Stimulated activated CD8-positive, alpha-beta memory T cell treated with anti-CD3 and anti-CD28 coated beads, Interleukin-2, amount 100 ng/mL, for 48 hours (primary cell): ENCODE measurements at regions not wholly inside any gene's neighbourhood (a gene's known extent, or its start where the extent isn't known, plus 50 kb on each side); places are given as distances from the start of the nearest gene placed in this dataset.

Experiments
- DNase-seq, 2 donors: peaks; one replicate each; pipeline ENCODE4 v3.0.0-alpha.2; 2020; ENCODE audit warnings: low read depth in 2 of 2

DNA sequence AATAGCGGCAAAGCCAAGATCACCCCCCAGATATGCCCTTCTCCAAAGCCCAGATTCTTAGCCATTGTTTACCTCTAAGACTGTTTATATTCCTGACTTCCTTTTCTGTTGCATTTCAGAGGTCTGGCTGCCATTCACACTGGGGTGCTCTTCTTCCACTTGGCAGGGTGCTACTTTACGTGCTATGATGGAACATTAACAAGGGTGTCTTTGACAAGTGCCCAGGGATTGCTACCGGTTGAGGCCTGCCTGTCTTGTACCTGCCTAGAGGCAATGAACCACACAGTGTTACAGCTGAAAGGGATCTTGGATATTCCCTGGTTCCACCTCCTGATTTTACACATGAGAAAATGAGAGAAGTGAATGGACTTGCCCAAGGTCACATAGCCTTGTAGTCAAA, 352.1 kb upstream of the KIF2A start:
- DNase-seq = no peak

DNA sequence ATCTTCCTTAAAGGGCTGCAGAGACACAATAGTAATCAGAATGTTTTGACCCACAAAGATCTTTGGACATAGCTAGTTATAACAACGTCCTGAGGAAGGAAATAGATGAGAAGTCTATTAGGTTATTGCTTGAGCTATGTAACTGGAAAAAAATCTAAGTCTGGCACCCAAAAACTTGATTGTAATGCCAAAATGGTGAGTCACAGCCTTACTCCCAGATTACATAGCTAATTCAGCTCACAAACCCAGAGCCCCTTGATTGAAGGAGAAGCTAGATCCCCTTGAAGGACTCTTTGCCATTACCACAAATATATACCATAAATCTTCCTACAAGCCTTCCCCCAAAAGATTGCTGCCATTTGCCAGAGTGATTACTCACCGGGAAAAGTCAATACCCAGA, 341.8 kb upstream of the KIF2A start:
- no peak for DNase-seq

DNA sequence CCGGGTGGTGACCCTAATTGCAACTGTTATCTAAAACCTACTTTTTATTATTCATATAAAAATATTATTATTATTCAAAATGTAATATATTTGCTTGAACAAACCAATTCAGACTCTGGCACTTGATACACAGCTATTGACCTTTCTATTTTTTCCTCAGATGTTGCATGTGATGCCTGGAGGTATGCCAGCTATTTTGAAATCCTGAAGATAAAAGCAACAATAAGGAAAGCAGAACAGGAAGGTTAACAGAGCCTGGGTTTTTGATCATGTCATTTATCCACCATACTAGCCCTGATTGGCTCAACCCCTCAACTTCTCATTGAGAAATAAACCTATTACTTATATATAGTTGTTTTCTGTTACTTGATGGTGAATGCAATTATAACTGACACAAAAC, 340.9 kb upstream of the KIF2A start:
- DNase-seq = no peak

DNA sequence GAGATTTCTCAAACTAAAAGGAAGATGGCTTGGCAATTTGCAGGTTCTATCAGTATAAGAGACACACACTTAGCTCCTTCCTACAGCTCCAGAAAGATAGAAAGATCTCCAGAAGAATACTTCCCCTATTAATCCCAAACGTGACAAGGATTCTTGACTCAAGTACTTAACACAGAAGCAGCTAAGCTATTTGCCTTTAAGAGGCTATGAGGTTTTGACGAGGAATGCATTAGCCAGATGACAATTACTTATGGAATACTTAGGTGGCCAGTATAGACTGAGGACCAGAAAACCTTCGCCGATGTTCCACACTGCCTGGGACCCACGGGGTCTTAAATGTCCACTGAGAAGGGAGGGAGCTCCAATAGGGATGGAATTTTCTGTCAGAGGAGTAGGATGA, 340.5 kb upstream of the KIF2A start:
- no peak for DNase-seq

GRCh38 chr5:61966296-61966955, 339.6 kb upstream of the KIF2A start:
- no peak for DNase-seq

DNA sequence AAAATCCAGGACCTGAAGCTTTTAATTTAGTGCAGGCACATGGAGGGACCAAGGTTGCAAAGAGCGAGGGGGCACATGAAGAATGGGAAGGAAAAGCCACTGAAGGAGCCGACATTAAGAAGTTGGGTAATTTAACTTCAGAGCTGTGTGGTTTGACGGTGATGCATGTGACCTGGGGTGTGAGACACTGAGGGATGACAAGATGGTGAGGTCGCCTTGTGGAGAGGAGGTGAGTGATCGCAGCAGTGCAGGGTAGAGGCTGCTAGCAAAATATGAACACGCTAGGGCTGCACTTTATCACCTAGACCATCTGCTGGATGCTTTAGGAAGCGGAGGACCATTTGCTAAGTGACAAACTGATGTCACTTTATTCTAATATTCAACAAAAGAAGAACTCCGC, 339.0 kb upstream of the KIF2A start:
- DNase-seq = no peak

GRCh38 chr5:61967681-61968080, 338.3 kb upstream of the KIF2A start:
- no peak for DNase-seq

DNA sequence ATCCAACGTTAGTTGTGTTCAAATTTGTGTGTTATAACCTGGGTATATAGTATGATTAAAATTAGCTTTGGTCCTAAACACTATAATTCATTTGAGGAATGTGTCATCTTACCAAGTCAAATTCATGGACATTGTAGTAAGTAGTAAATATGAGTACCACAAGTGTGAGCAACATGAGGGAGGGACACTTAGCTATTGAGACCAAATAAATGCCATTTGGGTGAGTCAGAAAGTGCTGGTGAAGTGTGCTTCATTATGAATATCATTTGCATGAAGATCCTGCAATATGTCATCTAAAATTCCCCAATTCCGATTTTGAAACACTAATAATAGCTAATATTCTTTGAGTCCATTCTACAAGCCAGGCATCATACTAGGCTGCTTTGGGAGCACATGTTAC, 336.7 kb upstream of the KIF2A start:
- no peak for DNase-seq

GRCh38 chr5:61969755-61970154, 336.3 kb upstream of the KIF2A start:
- no peak for DNase-seq

DNA sequence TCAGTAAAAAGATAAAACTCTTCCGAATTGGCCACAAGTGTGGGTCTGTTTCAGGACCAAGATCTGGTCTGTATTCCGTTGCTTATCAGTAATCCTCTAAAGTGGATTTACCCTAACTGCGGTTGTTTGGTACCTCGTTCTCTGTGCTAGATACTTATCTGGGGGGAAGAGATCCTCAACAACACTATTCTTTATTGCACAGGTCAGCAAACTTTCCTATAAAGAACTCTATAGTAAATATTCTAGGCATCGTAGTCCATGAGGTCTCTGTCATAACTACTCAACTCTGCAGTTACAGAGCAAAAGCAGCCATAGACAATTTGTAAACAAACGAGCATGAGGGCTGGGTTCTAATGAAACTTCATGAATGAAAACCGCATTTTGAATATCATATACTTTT, 335.8 kb upstream of the KIF2A start:
- no peak for DNase-seq

DNA sequence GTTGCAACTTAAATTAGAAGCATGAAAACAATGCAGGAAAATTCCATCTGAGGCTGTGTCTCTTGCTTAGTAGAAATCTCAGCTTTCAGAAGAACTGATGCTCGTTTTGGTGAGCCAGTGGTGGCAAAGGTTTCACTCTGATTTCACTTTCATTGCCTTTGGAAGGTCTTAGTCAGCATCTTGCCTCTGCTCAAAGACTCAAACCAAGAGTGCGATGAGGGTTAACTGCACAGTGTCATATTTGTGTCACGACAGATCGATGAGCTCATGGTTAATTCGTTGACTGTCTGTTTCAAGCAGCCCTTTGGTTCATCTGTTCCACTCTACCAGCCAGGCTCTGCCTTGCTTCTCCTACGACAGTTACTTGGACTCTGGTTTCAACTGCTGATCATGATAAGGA, 331.3 kb upstream of the KIF2A start:
- DNase-seq = no peak

- no peak for DNase-seq
Measured at GRCh38 chr5:61981886-61982285, 324.1 kb upstream of the KIF2A start.

DNA sequence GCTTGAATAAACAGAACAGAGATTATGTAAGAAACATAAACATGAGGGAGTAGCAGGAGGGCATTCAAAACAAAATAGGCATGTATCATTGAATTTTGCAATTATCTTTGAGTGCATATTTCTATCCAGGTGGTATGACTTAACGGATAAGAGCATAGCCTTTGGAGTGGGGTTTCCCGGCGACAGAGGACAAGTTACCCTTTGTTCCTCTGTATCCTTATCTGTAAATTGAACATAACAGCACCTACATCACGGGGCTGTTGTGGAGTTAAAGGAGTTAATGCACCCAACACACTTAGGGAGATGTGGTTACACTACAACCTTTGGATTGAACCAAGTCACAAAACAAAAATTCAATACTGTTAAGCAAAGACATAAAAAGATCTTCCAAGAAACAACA, 314.6 kb upstream of the KIF2A start:
- DNase-seq = no peak

GRCh38 chr5:61991866-61992265, 314.1 kb upstream of the KIF2A start:
- DNase-seq = no peak

DNA sequence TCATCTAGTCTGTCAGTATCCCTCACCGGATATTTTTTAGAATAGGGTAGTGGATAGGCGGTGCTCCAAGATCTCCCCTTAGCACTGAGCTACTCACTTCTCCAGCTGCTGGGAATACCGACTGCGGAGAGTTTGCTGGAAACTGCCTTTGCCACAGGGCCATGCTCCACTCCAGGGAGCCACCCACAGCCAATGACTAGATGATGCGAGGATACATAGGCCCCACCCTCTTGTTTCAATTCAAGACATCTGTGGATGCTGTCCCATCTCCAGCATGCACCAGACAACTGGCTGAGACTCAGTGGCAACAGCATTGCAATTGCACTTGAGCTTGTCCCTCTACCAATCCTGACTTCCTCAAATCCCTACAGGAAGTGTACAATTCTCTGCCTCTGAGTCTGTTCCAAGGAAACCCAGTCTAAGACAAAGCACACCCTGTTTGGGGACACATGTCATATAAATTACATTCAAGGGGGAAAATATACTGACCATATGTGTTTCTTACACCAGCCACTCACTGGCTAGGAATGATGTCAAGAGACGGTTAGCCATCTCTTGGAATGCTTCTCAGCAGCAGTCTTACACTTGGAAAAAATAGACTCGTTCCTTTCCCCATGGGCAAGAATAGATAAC, 312.6 kb upstream of the KIF2A start:
- DNase-seq = no peak

DNA sequence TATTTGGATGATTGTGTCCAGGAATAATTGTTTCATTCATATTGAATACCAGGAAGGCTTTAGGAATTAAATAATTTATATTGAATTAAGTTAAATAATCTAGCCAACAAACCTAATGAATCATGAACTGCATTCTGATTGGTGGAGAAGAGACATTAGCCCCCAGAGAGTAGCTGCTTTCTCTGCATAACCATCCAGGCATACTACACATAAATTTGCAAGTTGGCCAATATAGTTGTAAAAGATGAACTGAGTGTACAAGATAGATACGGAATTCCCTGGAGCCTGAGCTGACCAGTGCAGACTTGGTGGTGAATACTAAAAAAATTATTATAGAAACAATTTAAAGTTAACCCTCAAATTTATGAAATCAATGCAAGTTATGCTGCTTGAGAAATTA, 311.8 kb upstream of the KIF2A start:
- DNase-seq = no peak

- no peak for DNase-seq
Measured at GRCh38 chr5:61995486-61995885, 310.5 kb upstream of the KIF2A start.

GRCh38 chr5:61999371-61999770, 306.6 kb upstream of the KIF2A start:
- DNase-seq = no peak

DNA sequence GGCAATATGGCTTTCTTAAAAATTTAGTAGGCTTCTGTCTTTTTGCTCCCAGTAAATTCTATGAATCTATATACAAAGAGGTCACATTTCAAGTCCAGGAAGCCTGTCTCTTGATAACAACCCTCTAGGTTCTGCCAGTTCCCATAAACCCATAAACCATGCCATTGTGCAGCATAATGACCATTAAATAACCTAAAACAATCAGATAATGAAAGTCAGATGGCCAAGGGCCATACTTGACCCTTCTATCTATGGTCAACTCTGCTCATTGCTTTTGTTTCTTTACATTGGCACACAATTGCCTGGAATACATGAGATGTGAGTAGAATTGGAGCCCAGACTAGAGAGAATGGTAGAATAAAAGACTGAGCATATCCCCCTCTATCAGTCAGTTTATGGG, 305.4 kb upstream of the KIF2A start:
- no peak for DNase-seq

GRCh38 chr5:62001640-62002039, 304.4 kb upstream of the KIF2A start:
- DNase-seq = no peak

GRCh38 chr5:62002436-62002835, 303.6 kb upstream of the KIF2A start:
- DNase-seq = no peak

- no peak for DNase-seq
Measured at GRCh38 chr5:62005551-62005950, 300.5 kb upstream of the KIF2A start.

DNA sequence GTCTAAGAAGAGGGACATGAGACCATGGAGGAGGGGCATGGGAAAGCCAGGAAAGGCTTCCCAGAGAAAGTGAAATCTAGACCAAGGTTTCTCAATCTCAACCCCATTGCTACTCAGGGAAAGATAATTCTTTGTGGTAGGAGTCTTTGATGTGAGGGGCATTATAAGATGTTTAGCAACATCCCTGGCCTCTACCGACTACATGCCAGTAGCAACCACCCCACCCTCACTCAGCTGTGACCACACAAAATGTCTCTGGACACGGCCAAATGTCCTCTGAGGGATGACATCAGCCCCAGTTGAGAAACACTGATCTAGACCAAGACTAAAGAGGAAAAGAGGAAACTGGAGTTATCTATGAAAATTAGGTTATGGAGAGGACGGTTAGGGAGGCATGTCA, 298.5 kb upstream of the KIF2A start:
- no peak for DNase-seq

DNA sequence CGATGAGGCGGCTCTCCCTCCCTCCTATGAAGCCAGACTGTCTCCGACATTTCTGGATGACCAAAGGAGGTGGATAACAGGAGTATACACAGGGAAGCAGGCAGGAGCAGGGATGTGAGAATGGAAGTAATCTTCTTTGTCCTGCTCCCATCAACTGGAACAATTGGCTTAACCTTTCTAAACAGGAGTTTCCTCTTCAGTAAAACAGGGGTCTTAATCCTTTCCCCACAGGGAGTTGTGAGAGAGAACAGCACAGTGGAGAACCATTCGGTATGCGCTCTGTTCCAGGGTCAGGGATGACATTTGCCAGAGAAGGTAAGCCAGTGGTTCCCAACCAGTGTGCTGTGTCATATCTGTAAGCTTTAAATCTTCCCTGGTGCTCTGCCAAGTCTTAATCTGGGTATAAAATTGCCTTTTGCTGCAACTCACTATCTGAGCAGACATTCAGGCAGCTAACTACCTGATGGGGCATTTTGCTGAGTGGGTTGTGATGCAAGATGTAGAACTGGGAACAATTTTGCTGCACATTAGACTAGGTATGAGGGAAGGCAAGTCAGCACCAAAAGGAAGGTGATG, 294.8 kb upstream of the KIF2A start:
- DNase-seq = no peak
